IMR-90 (cell line): ENCODE measurements at regions not wholly inside any gene's neighbourhood (a gene's known extent, or its start where the extent isn't known, plus 50 kb on each side); places are given as distances from the start of the nearest gene placed in this dataset.

Experiments used
- ATAC-seq: fragments of 200-7000 bp; cut with Tn5 transposase; 2 replicates; pipeline ENCODE4 v1.9.1; 2020; ENCODE audit warnings: low read depth, mild to moderate bottlenecking, moderate library complexity
- BruUV-seq: library from RNA; stranded (reverse); fragments of 400-500 nt; replicated peaks from 2 replicates; lab custom pipeline; 2021; lab: Mats Ljungman, UMichigan
- CTCF ChIA-PET: fragments of 300-600 bp; formaldehyde crosslinking; extraction: SDS; loops from one replicate; lab custom pipeline; 2021; ENCODE audit warnings: antibody characterized with exemption; lab: Yijun Ruan, JAX
- POLR2A ChIA-PET: fragments of 300-600 bp; sonication (Branson Sonifier 250); formaldehyde crosslinking; loops from one replicate; lab custom pipeline; 2022; ENCODE audit warnings: antibody characterized with exemption; ENCODE audit not compliant: unreplicated experiment; lab: Charles Lee
- DNase-seq: peaks from one replicate; pipeline ENCODE4 v3.0.0; 2013
- H2AFZ ChIP-seq: replicated peaks from 2 replicates; pipeline ENCODE3; 2013; ENCODE audit warnings: low read length, mild to moderate bottlenecking; ENCODE audit not compliant: poor library complexity
- H2AK5ac ChIP-seq: 2 replicates; pipeline ENCODE4 v1.6.1; 2013; ENCODE audit warnings: low read depth, low read length, inconsistent platforms
- H2AK9ac ChIP-seq: replicated peaks from 2 replicates; pipeline ENCODE3; 2013; ENCODE audit warnings: mild to moderate bottlenecking, low read depth, low read length, moderate library complexity; ENCODE audit not compliant: poor library complexity
- H2BK120ac ChIP-seq: 2 replicates; pipeline ENCODE4 v1.6.1; 2013; ENCODE audit warnings: low read depth, low read length, inconsistent platforms
- H2BK15ac ChIP-seq: 3 replicates; pipeline ENCODE4 v1.6.1; 2013; ENCODE audit warnings: low read depth, low read length, inconsistent platforms
- H2BK20ac ChIP-seq: 2 replicates; pipeline ENCODE4 v1.6.1; 2013; ENCODE audit warnings: low read depth, mild to moderate bottlenecking, inconsistent platforms, low read length, moderate library complexity
- H2BK5ac ChIP-seq: 2 replicates; pipeline ENCODE4 v1.6.1; 2013; ENCODE audit warnings: mild to moderate bottlenecking, low read depth, low read length, inconsistent platforms; ENCODE audit not compliant: poor library complexity, severe bottlenecking
- H3K14ac ChIP-seq: replicated peaks from 2 replicates; pipeline ENCODE4 v1.6.1; 2013; ENCODE audit warnings: low read depth, low read length, inconsistent platforms
- H3K18ac ChIP-seq: 2 replicates; pipeline ENCODE4 v1.6.1; 2013; ENCODE audit warnings: low read depth, low read length, control low read depth
- H3K23ac ChIP-seq: 2 replicates; pipeline ENCODE4 v1.6.1; 2013; ENCODE audit warnings: low read depth, low read length, inconsistent platforms
- H3K27ac ChIP-seq: 2 replicates; pipeline ENCODE4 v1.5.1; 2013; ENCODE audit warnings: mild to moderate bottlenecking, control low read depth, low read length; ENCODE audit not compliant: insufficient read depth
- H3K27me3 ChIP-seq: 2 replicates; pipeline ENCODE4 v1.6.1; 2013; ENCODE audit warnings: low read length; ENCODE audit not compliant: control insufficient read depth, insufficient read depth
- H3K36me3 ChIP-seq: 2 replicates; pipeline ENCODE4 v1.6.1; 2013; ENCODE audit warnings: low read length, mixed read lengths; ENCODE audit not compliant: control insufficient read depth, insufficient read depth
- H3K4ac ChIP-seq: 2 replicates; pipeline ENCODE4 v1.6.1; 2013; ENCODE audit warnings: low read depth, low read length, inconsistent platforms
- H3K4me1 ChIP-seq: 2 replicates; pipeline ENCODE4 v1.6.1; 2013; ENCODE audit warnings: low read length, mixed read lengths; ENCODE audit not compliant: control insufficient read depth, insufficient read depth
- H3K4me2 ChIP-seq: 2 replicates; pipeline ENCODE4 v1.6.1; 2013; ENCODE audit warnings: low read depth, mild to moderate bottlenecking, control low read depth, low read length, moderate library complexity
- H3K4me3 ChIP-seq: 2 replicates; pipeline ENCODE4 v1.5.1; 2013; ENCODE audit warnings: low read depth, mild to moderate bottlenecking, control low read depth, low read length, moderate library complexity; ENCODE audit not compliant: insufficient read depth
- H3K56ac ChIP-seq: 2 replicates; pipeline ENCODE4 v1.6.1; 2013; ENCODE audit warnings: low read length, inconsistent platforms; ENCODE audit not compliant: insufficient read depth; ENCODE audit errors: extremely low read depth
- H3K79me1 ChIP-seq, 2 experiments: 2 replicates each; pipeline ENCODE4 v1.6.1; 2013; ENCODE audit warnings: low read length in 2 of 2, inconsistent platforms in 1 of 2, low read depth in 1 of 2
- H3K9ac ChIP-seq: 2 replicates; pipeline ENCODE4 v1.6.1; 2013; ENCODE audit warnings: low read depth, low read length, control low read depth
- H3K9me1 ChIP-seq: 2 replicates; pipeline ENCODE4 v1.6.1; 2013; ENCODE audit warnings: low read length, inconsistent platforms; ENCODE audit not compliant: insufficient read depth
- H3K9me3 ChIP-seq: 2 replicates; pipeline ENCODE4 v1.6.1; 2013; ENCODE audit warnings: low read length; ENCODE audit not compliant: control insufficient read depth, insufficient read depth
- H4K20me1 ChIP-seq: 2 replicates; pipeline ENCODE4 v1.6.1; 2013; ENCODE audit warnings: low read length, inconsistent platforms; ENCODE audit not compliant: insufficient read depth
- H4K5ac ChIP-seq: 2 replicates; pipeline ENCODE4 v1.6.1; 2013; ENCODE audit warnings: mild to moderate bottlenecking, low read depth, low read length, control low read depth
- H4K8ac ChIP-seq, 2 experiments: 2 replicates each; pipeline ENCODE4 v1.6.1; 2013; ENCODE audit warnings: low read depth in 2 of 2, low read length in 2 of 2, control low read depth in 1 of 2, inconsistent platforms in 1 of 2
- H4K91ac ChIP-seq: 2 replicates; pipeline ENCODE4 v1.6.1; 2013; ENCODE audit warnings: low read depth, low read length, inconsistent platforms; ENCODE audit not compliant: insufficient read depth
- BHLHE40 ChIP-seq: fragments of 150-350 bp; IDR thresholded peaks from 2 replicates; pipeline ENCODE4 v1.6.1; 2016; ENCODE audit warnings: mild to moderate bottlenecking, low read depth, low read length
- FOS ChIP-seq: fragments of 150-350 bp; IDR thresholded peaks from 2 replicates; pipeline ENCODE4 v1.6.1; 2016; ENCODE audit warnings: low read depth, low read length
- MAFK ChIP-seq: IDR thresholded peaks from 2 replicates; pipeline ENCODE4 v1.6.1; 2012; ENCODE audit warnings: low read depth, low read length, improper control_type of control experiment
- MAZ ChIP-seq: IDR thresholded peaks from 2 replicates; pipeline ENCODE4 v1.6.1; 2012; ENCODE audit warnings: low read depth, mild to moderate bottlenecking, low read length, improper control_type of control experiment, moderate library complexity, borderline replicate concordance
- MXI1 ChIP-seq: IDR thresholded peaks from 2 replicates; pipeline ENCODE4 v1.6.1; 2012; ENCODE audit warnings: low read depth, mild to moderate bottlenecking, low read length, moderate library complexity, borderline replicate concordance
- POLR2A ChIP-seq: IDR thresholded peaks from 2 replicates; pipeline ENCODE4 v1.6.1; 2012; ENCODE audit warnings: mild to moderate bottlenecking, low read depth, low read length
- RCOR1 ChIP-seq: IDR thresholded peaks from 2 replicates; pipeline ENCODE4 v1.6.1; 2012; ENCODE audit warnings: mild to moderate bottlenecking, low read length, improper control_type of control experiment; ENCODE audit not compliant: insufficient replicate concordance
- WGBS, 2 experiments: methylation state at CpG; one replicate each; pipeline versions ENCODE4 v1.1.5 to v1.1.7; 2013; ENCODE audit warnings: missing lambda C conversion rate in 2 of 2; ENCODE audit not compliant: insufficient read length in 1 of 2; ENCODE audit errors: extremely low coverage in 2 of 2; 5-methylcytosine and 5-hydroxymethylcytosine counted together
- dilution Hi-C: fragments of 300-500 bp; cut with HindIII; formaldehyde crosslinking; loops from one replicate; pipeline ENCODE4 v1.14.3; 2018; ENCODE audit warnings: low sequenced_read_pairs; ENCODE audit not compliant: unreplicated experiment
- in situ Hi-C: fragments of 300-500 bp; cut with MboI; formaldehyde crosslinking; loops from 3 replicates; pipeline ENCODE4 v1.14.3; 2019; ENCODE audit warnings: low sequenced_read_pairs, inconsistent platforms, mixed read lengths
- intact Hi-C: fragments of 100-400 bp; cut with micrococcal nuclease; formaldehyde crosslinking; loops from 2 replicates; pipeline ENCODE4 v1.10.0; 2022
- TF ChIP-seq, protein P1 (sequence below): conservative IDR thresholded peaks from 2 replicates; pipeline ENCODE4 v1.5.1; 2012; ENCODE audit warnings: mild to moderate bottlenecking, low read depth, low read length, improper control_type of control experiment
- TF ChIP-seq, protein P2 (sequence below): fragments of 150-350 bp; IDR thresholded peaks from 2 replicates; pipeline ENCODE4 v1.6.1; 2016; ENCODE audit warnings: low read depth, mild to moderate bottlenecking, low read length, moderate library complexity, borderline replicate concordance

DNA sequence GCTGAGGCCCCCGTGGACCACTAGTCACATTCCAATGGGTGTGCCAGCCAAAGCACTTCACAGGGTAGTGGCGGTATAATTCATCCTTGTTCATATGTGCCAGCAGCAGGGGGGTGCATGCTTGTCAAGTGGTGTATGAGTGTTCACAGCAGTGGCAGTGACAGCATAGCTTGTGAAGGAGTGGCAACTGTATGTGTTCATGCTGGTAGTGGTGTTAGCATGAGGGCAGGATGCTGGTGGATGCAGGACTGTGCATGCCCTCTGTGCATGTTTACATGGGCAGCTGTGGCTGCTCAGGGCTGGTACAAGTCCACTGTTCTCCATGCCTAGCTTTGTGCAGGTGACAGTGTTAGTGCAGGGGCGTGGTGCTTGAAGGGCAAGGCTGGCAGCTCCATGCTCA, 253.4 kb upstream of the DMAC1 start:
- Histone ChIP-seq H2AK5ac (no peak overlapping the region), H3K36me3 (no peaks in the 10 kb centered on the region), H3K4me2 (no peak overlapping the region), H2BK20ac (no peak overlapping the region), H3K56ac (no peak overlapping the region), H2BK120ac (no peak overlapping the region), H3K9ac (no peak overlapping the region), H4K20me1 (no peaks in the 10 kb centered on the region), H2BK5ac (no peak overlapping the region), H3K4ac (no peak overlapping the region), H3K9me3 (peaks cover 7% of the 10 kb centered on the region; the same call in 1 of the 2 replicates), H3K27me3 (no peaks in the 10 kb centered on the region), H3K23ac (no peak overlapping the region), H2BK15ac (no peak overlapping the region), H2AFZ (no peak overlapping the region), H3K14ac (no peak overlapping the region), H2AK9ac (no peak overlapping the region), H3K4me1 (no peaks in the 10 kb centered on the region), H4K91ac (no peak overlapping the region), H3K18ac (no peak overlapping the region), H4K8ac (no peak overlapping the region), H3K27ac (no peak overlapping the region), H3K4me3 (no peak overlapping the region), H3K79me1 (no peaks in the 10 kb centered on the region), H4K5ac (no peak overlapping the region), H3K9me1 (no peaks in the 10 kb centered on the region)
- BruUV-seq = no TSS peak
- intact Hi-C loops (no loop called here), dilution Hi-C loops (no loop called here), in situ Hi-C loops (no loop called here)
- TF ChIP-seq MXI1 = no peak
- no peak for TF ChIP-seq MAZ
- no peak for TF ChIP-seq RCOR1
- TF ChIP-seq MAFK = no peak
- TF ChIP-seq BHLHE40 = no peak
- no peak for TF ChIP-seq FOS
- TF ChIP-seq, protein P1, sequence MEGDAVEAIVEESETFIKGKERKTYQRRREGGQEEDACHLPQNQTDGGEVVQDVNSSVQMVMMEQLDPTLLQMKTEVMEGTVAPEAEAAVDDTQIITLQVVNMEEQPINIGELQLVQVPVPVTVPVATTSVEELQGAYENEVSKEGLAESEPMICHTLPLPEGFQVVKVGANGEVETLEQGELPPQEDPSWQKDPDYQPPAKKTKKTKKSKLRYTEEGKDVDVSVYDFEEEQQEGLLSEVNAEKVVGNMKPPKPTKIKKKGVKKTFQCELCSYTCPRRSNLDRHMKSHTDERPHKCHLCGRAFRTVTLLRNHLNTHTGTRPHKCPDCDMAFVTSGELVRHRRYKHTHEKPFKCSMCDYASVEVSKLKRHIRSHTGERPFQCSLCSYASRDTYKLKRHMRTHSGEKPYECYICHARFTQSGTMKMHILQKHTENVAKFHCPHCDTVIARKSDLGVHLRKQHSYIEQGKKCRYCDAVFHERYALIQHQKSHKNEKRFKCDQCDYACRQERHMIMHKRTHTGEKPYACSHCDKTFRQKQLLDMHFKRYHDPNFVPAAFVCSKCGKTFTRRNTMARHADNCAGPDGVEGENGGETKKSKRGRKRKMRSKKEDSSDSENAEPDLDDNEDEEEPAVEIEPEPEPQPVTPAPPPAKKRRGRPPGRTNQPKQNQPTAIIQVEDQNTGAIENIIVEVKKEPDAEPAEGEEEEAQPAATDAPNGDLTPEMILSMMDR = no peak
- TF ChIP-seq, protein P2, sequence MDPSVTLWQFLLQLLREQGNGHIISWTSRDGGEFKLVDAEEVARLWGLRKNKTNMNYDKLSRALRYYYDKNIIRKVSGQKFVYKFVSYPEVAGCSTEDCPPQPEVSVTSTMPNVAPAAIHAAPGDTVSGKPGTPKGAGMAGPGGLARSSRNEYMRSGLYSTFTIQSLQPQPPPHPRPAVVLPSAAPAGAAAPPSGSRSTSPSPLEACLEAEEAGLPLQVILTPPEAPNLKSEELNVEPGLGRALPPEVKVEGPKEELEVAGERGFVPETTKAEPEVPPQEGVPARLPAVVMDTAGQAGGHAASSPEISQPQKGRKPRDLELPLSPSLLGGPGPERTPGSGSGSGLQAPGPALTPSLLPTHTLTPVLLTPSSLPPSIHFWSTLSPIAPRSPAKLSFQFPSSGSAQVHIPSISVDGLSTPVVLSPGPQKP = no peak
- TF ChIP-seq POLR2A = no peak
- no peak for DNase-seq
- CTCF ChIA-PET = no interaction called here
- POLR2A ChIA-PET = no interaction called here
- no CpG with 5 or more reads among the region's 3 CpGs for WGBS, 2 experiments
- ATAC-seq = no peak
